Pancreas (tissue), 10 donors: ENCODE measurements at regions not wholly inside any gene's neighbourhood (a gene's known extent, or its start where the extent isn't known, plus 50 kb on each side); places are given as distances from the start of the nearest gene placed in this dataset.

ENCODE experiments used
- ATAC-seq, 4 donors: fragments of 200-7000 bp; cut with Tn5 transposase; one replicate each; pipeline versions ENCODE4 v1.8.0 to v1.9.1; 2020; ENCODE audit warnings: mild to moderate bottlenecking in 4 of 4, moderate library complexity in 4 of 4
- DNase-seq, 6 donors: peaks; one replicate each; pipeline ENCODE4 v3.0.0-alpha.2; 2020
- FAIRE-seq: peaks from 2 replicates; lab custom pipeline; 2012; peaks lifted over from hg19 to GRCh38; lab: Jason Lieb, UNC
- H3K27ac ChIP-seq, 4 donors: fragments of 200-600 bp; sonication (generic); 1 replicate in 3 of 4; 2 replicates in 1 of 4; pipeline versions ENCODE4 v1.5.0 to v1.8.0; 2020
- H3K27me3 ChIP-seq, 4 donors: fragments of 200-600 bp; one replicate each; pipeline ENCODE4 v1.8.0; 2021
- H3K36me3 ChIP-seq, 3 donors: fragments of 200-600 bp; sonication (generic) in 1 of 3; one replicate each; pipeline versions ENCODE4 v1.5.0 to v1.8.0; 2020 to 2021
- H3K4me1 ChIP-seq, 3 donors: fragments of 200-600 bp; one replicate each; pipeline ENCODE4 v1.8.0; 2021
- H3K4me3 ChIP-seq, 4 donors: fragments of 200-600 bp; sonication (generic) in 2 of 4; one replicate each; pipeline versions ENCODE4 v1.5.0 to v1.8.0; 2020 to 2021
- H3K9me3 ChIP-seq, 4 donors: fragments of 200-600 bp; one replicate each; pipeline ENCODE4 v1.8.0; 2021
- CTCF ChIP-seq, 4 donors: fragments of 200-600 bp; sonication (generic) in 3 of 4; IDR thresholded peaks; one replicate each; pipeline versions ENCODE4 v1.5.0 to v1.8.0; 2021; ENCODE audit warnings: antibody characterized with exemption in 4 of 4
- WGBS, 2 donors: extraction: QIAGEN DNeasy Blood & Tissue Kit; methylation state at CpG; one replicate each; pipeline ENCODE4 v1.1.7; 2013; 5-methylcytosine and 5-hydroxymethylcytosine counted together
- intact Hi-C, 3 donors: fragments of 100-400 bp; cut with DNase I; formaldehyde crosslinking; loops; one replicate each; pipeline versions ENCODE4 v1.11.1 to v1.14.2; 2022
- donor health status: healthy with polysubstance abuse.
- donor health status: DM: no; HTN: no; CAD: no; lungs with moderate emphysema.
- donor health status: DM: no; HTN: no; CAD: no.
- donor health status: control.
- donor health status: control.
- donor health status: Bipolar disorder and iron deficiency.
- donor health status: DM: yes; HTN: yes; CAD: no.
- donor health status: DM: no; HTN: no; CAD: no.
- donor health status: DM: no; HTN: no; CAD: no.
- donor health status: DM: yes; HTN: yes; CAD: no.

GRCh38 chr6:73923905-73924485 lies 228.0 kb downstream of the CD109 start:
- intact Hi-C loops: no loop called here
- peak in 2 of 4 donors; percentile 32 to 71 for ATAC-seq
- Histone ChIP-seq H3K4me3 (no peak overlapping the region), H3K36me3 (no peaks in the 10 kb centered on the region), H3K27ac (no peak overlapping the region), H3K27me3 (no peaks in the 10 kb centered on the region), H3K9me3 (no peaks in the 10 kb centered on the region), H3K4me1 (no peaks in the 10 kb centered on the region)
- 74 to 85% methylated on average over 1 of the region's 1 CpG for WGBS, 2 donors
- no peak for FAIRE-seq
- no peak for DNase-seq
- no peak for TF ChIP-seq CTCF (IDR thresholded peaks at IDR 0.05)

GRCh38 chr6:73903155-73903554 lies 207.2 kb downstream of the CD109 start:
- no peak for ATAC-seq

GRCh38 chr6:73901986-73902385 lies 206.0 kb downstream of the CD109 start:
- no peaks in the 10 kb centered on the region for H3K27me3 ChIP-seq
- peaks cover 0 to 3% (median 0%) of the 10 kb centered on the region in 4 donors for H3K9me3 ChIP-seq
- no peaks in the 10 kb centered on the region for H3K4me1 ChIP-seq
- DNase-seq (no peak), ATAC-seq (no peak), FAIRE-seq (no peak)
- no peak overlapping the region for H3K27ac ChIP-seq
- intact Hi-C loops: no loop called here
- H3K36me3 ChIP-seq: no peaks in the 10 kb centered on the region
- no peak overlapping the region for H3K4me3 ChIP-seq
- no peak for TF ChIP-seq CTCF (IDR thresholded peaks at IDR 0.05)

More at GRCh38 chr6:73903155-73903554, 207.2 kb downstream of the CD109 start:
- no peak overlapping the region for H3K27ac ChIP-seq
- no peaks in the 10 kb centered on the region for H3K27me3 ChIP-seq
- no peaks in the 10 kb centered on the region for H3K4me1 ChIP-seq
- H3K4me3 ChIP-seq: no peak overlapping the region
- intact Hi-C loops: no loop called here
- FAIRE-seq (no peak), DNase-seq (peak in 1 of 6 donors; percentile 63)
- H3K9me3 ChIP-seq: peaks cover 0 to 3% (median 0%) of the 10 kb centered on the region in 4 donors
- 64 to 78% methylated on average over 12 to 13 of the region's 14 CpGs for WGBS, 2 donors
- no peak for TF ChIP-seq CTCF (IDR thresholded peaks at IDR 0.05)
- no peaks in the 10 kb centered on the region for H3K36me3 ChIP-seq

GRCh38 chr6:73901311-73901710 lies 205.3 kb downstream of the CD109 start:
- no peak for ATAC-seq

More at GRCh38 chr6:73901311-73901710, 205.3 kb downstream of the CD109 start:
- Histone ChIP-seq H3K27ac (no peak overlapping the region), H3K4me1 (no peaks in the 10 kb centered on the region), H3K36me3 (no peaks in the 10 kb centered on the region), H3K27me3 (no peaks in the 10 kb centered on the region), H3K4me3 (no peak overlapping the region), H3K9me3 (peaks cover 0 to 3% (median 0%) of the 10 kb centered on the region in 4 donors)
- intact Hi-C loops: no loop called here
- no peak for DNase-seq
- no peak for FAIRE-seq
- no peak for TF ChIP-seq CTCF (IDR thresholded peaks at IDR 0.05)
